Sigmoid colon (tissue), 4 donors: ENCODE measurements at regions not wholly inside any gene's neighbourhood (a gene's known extent, or its start where the extent isn't known, plus 50 kb on each side); places are given as distances from the start of the nearest gene placed in this dataset.
"Not testable (repeated sequence)": the region's sequence is repeated elsewhere in the genome, so short reads cannot be mapped to it uniquely, and the experiment has no call there.

Source experiments
- CTCF ChIP-seq, 4 experiments: fragments of 450-650 bp in 3 of 4; fragments of 200-600 bp in 1 of 4; IDR thresholded peaks; one replicate each; pipeline ENCODE4 v1.5.1; 2016 to 2019; ENCODE audit warnings: antibody characterized with exemption in 4 of 4, mild to moderate bottlenecking in 3 of 4, moderate library complexity in 2 of 4
- POLR2A ChIP-seq, 2 donors: fragments of 450-650 bp; IDR thresholded peaks; one replicate each; pipeline ENCODE4 v1.6.1; 2016; ENCODE audit warnings: antibody characterized with exemption in 2 of 2, mild to moderate bottlenecking in 2 of 2, moderate library complexity in 2 of 2
- POLR2AphosphoS5 ChIP-seq, 4 donors: sonication (generic); formaldehyde crosslinking; IDR thresholded peaks; one replicate each; pipeline ENCODE4 v1.6.1; 2017; ENCODE audit warnings: antibody characterized with exemption in 4 of 4

DNA sequence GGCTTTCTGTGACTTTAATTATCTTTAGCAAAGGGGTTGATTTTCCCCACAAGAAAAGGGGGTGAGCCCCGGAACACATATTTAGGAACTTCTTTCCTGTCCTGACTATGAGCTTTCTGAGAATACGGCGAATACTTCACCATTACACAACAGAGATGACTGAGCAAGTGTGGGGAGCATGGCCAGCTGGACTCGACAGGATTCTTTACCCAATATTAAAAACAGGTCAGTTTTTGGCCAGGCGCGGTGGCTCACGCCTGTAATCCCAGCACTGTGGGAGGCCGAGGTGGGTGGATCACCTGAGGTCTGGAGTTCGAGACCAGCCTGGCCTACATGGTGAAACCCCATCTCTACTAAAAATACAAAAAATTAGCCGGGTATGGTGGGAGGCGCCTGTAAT, 153.7 kb downstream of the TFAP2C start:
- not testable (repeated sequence) for TF ChIP-seq CTCF, POLR2A (IDR thresholded peaks at IDR 0.05)
- peak in 1 of 4 donors; percentile 18 for TF ChIP-seq POLR2AphosphoS5 (IDR thresholded peaks at IDR 0.05)
